ENCODE measurements at regions not wholly inside any gene's neighbourhood (a gene's known extent, or its start where the extent isn't known, plus 50 kb on each side); places are given as distances from the start of the nearest gene placed in this dataset.

- H3K4me1 ChIP-seq (ENCODE audit: low read length) = no peaks in the 10 kb centered on the region
- H2AFZ ChIP-seq (ENCODE audit: low read length) = no peak overlapping the region
- H3K4me2 ChIP-seq (ENCODE audit: low read depth, low read length, poor library complexity, severe bottlenecking) = no peak overlapping the region
- H3K9me2 ChIP-seq (replicated peaks; ENCODE audit: insufficient read depth, low read length) = no peaks in the 10 kb centered on the region; the same call in 1 of the 2 replicates
- no peak overlapping the region for H3K4me3 ChIP-seq (ENCODE audit: low read length)
- no peaks in the 10 kb centered on the region for H3K27me3 ChIP-seq (ENCODE audit: low read length)
- no peak overlapping the region for H3K9ac ChIP-seq (ENCODE audit: low read length)
- no peaks in the 10 kb centered on the region for H4K20me1 ChIP-seq (ENCODE audit: insufficient read depth, low read depth, low read length)
- DNase-seq = no peak
- no peaks in the 10 kb centered on the region for H3K9me3 ChIP-seq (ENCODE audit: low read length)
- H3K36me3 ChIP-seq (ENCODE audit: insufficient read depth, low read length) = no peaks in the 10 kb centered on the region
- no peak overlapping the region for H3K27ac ChIP-seq (ENCODE audit: low read length)
- H3K79me2 ChIP-seq (ENCODE audit: low read length) = no peaks in the 10 kb centered on the region
Measured at GRCh38 chr2:79453918-79454317, 58.9 kb upstream of the CTNNA2 start.

DNA sequence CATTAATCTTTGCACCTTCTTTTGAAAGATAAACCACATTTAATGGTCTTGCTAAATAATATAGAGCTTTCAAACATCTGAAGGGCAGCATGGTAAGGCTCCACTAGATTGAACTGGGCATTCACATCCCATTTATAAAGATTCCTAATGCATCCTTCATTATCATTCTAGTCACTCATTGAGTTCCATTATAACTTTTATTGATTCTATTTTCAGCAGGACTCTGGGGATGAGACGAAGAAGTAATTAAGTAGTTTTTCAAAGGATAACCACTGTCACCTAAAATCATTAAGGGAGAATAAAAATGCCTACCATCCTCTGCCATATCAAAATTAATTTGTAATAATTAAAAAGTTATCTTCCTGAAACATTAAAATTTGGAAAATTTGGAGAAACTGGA lies 60.2 kb upstream of the CTNNA2 start:
- Histone ChIP-seq H3K9ac (ENCODE audit: low read length) (no peak overlapping the region), H3K4me2 (ENCODE audit: low read depth, low read length, poor library complexity, severe bottlenecking) (no peak overlapping the region), H2AFZ (ENCODE audit: low read length) (no peak overlapping the region), H3K9me2 (replicated peaks; ENCODE audit: insufficient read depth, low read length) (no peaks in the 10 kb centered on the region; the same call in 1 of the 2 replicates), H3K9me3 (ENCODE audit: low read length) (no peaks in the 10 kb centered on the region), H3K27me3 (ENCODE audit: low read length) (no peaks in the 10 kb centered on the region), H3K4me1 (ENCODE audit: low read length) (no peaks in the 10 kb centered on the region), H3K27ac (ENCODE audit: low read length) (no peak overlapping the region), H3K4me3 (ENCODE audit: low read length) (no peak overlapping the region), H3K36me3 (ENCODE audit: insufficient read depth, low read length) (no peaks in the 10 kb centered on the region), H4K20me1 (ENCODE audit: insufficient read depth, low read depth, low read length) (no peaks in the 10 kb centered on the region), H3K79me2 (ENCODE audit: low read length) (no peaks in the 10 kb centered on the region)
- DNase-seq = no peak

DNA sequence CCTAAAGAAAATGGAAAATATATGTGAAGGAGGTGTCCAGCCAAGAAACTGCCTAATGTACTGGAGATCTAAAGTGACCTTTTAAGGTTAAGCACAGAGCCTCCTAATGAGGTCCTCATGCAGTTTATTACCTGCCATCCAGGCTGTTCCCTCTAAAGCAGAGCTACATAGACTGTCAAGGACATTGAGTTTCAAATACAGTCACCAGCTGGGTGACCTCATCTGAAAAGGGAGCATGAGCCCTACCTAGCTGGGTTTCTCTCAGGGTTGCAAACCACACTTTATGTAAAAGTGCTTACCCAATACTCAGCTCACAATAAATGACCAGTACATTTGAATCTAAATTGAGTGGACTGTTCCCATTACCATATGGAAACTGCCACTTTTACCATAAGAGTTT lies 65.4 kb upstream of the CTNNA2 start:
- Histone ChIP-seq H3K79me2 (ENCODE audit: low read length) (no peaks in the 10 kb centered on the region), H3K4me1 (ENCODE audit: low read length) (no peaks in the 10 kb centered on the region), H4K20me1 (ENCODE audit: insufficient read depth, low read depth, low read length) (no peaks in the 10 kb centered on the region), H3K36me3 (ENCODE audit: insufficient read depth, low read length) (no peaks in the 10 kb centered on the region), H3K4me3 (ENCODE audit: low read length) (no peak overlapping the region), H3K9me2 (replicated peaks; ENCODE audit: insufficient read depth, low read length) (no peaks in the 10 kb centered on the region), H3K27me3 (ENCODE audit: low read length) (no peaks in the 10 kb centered on the region), H2AFZ (ENCODE audit: low read length) (no peak overlapping the region), H3K9me3 (ENCODE audit: low read length) (no peaks in the 10 kb centered on the region), H3K27ac (ENCODE audit: low read length) (no peak overlapping the region), H3K4me2 (ENCODE audit: low read depth, low read length, poor library complexity, severe bottlenecking) (no peak overlapping the region), H3K9ac (ENCODE audit: low read length) (no peak overlapping the region)
- DNase-seq = no peak

DNA sequence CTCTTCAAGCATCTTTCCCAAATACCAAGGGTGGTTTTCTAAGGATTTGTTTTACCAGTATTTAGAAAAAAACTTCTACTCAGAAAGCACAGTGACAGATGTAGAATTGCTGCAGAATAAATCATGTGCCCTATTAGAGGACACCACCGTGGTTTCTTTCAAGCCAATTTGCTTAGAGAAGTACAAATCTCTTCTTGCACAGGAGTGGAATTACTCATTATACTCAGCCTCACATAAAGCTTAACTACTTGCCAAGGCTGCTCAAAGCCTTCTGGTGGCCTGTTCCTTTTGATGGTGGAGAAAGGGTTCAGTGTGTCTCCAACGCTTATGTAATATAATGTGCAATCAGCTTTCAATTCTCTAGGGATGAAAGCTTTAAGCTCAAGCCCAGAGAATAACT lies 66.5 kb upstream of the CTNNA2 start:
- H3K79me2 ChIP-seq (ENCODE audit: low read length) = no peaks in the 10 kb centered on the region
- no peaks in the 10 kb centered on the region for H3K4me1 ChIP-seq (ENCODE audit: low read length)
- no peaks in the 10 kb centered on the region for H3K9me2 ChIP-seq (replicated peaks; ENCODE audit: insufficient read depth, low read length)
- H3K27me3 ChIP-seq (ENCODE audit: low read length) = no peaks in the 10 kb centered on the region
- no peaks in the 10 kb centered on the region for H4K20me1 ChIP-seq (ENCODE audit: insufficient read depth, low read depth, low read length)
- no peaks in the 10 kb centered on the region for H3K9me3 ChIP-seq (ENCODE audit: low read length)
- no peak overlapping the region for H3K4me2 ChIP-seq (ENCODE audit: low read depth, low read length, poor library complexity, severe bottlenecking)
- no peak overlapping the region for H3K9ac ChIP-seq (ENCODE audit: low read length)
- no peak overlapping the region for H3K4me3 ChIP-seq (ENCODE audit: low read length)
- H3K27ac ChIP-seq (ENCODE audit: low read length) = no peak overlapping the region
- no peaks in the 10 kb centered on the region for H3K36me3 ChIP-seq (ENCODE audit: insufficient read depth, low read length)
- no peak overlapping the region for H2AFZ ChIP-seq (ENCODE audit: low read length)
- DNase-seq = no peak

GRCh38 chr2:79437433-79438267 lies 75.2 kb upstream of the CTNNA2 start:
- Histone ChIP-seq H3K4me2 (ENCODE audit: low read depth, low read length, poor library complexity, severe bottlenecking) (no peak overlapping the region), H3K9me2 (replicated peaks; ENCODE audit: insufficient read depth, low read length) (no peaks in the 10 kb centered on the region), H3K4me1 (ENCODE audit: low read length) (no peaks in the 10 kb centered on the region), H3K4me3 (ENCODE audit: low read length) (no peak overlapping the region), H3K79me2 (ENCODE audit: low read length) (no peaks in the 10 kb centered on the region), H3K36me3 (ENCODE audit: insufficient read depth, low read length) (no peaks in the 10 kb centered on the region), H3K27ac (ENCODE audit: low read length) (no peak overlapping the region), H3K27me3 (ENCODE audit: low read length) (no peaks in the 10 kb centered on the region), H2AFZ (ENCODE audit: low read length) (no peak overlapping the region), H3K9me3 (ENCODE audit: low read length) (no peaks in the 10 kb centered on the region), H3K9ac (ENCODE audit: low read length) (no peak overlapping the region), H4K20me1 (ENCODE audit: insufficient read depth, low read depth, low read length) (no peaks in the 10 kb centered on the region)
- DNase-seq = no peak

GRCh38 chr2:79434362-79434761 lies 78.5 kb upstream of the CTNNA2 start:
- no peak for DNase-seq
- Histone ChIP-seq H3K4me3 (ENCODE audit: low read length) (no peak overlapping the region), H3K27ac (ENCODE audit: low read length) (no peak overlapping the region), H3K4me1 (ENCODE audit: low read length) (no peaks in the 10 kb centered on the region), H3K27me3 (ENCODE audit: low read length) (no peaks in the 10 kb centered on the region), H3K79me2 (ENCODE audit: low read length) (no peaks in the 10 kb centered on the region), H3K9ac (ENCODE audit: low read length) (no peak overlapping the region), H3K36me3 (ENCODE audit: insufficient read depth, low read length) (no peaks in the 10 kb centered on the region), H3K9me3 (ENCODE audit: low read length) (no peaks in the 10 kb centered on the region), H3K4me2 (ENCODE audit: low read depth, low read length, poor library complexity, severe bottlenecking) (no peak overlapping the region), H3K9me2 (replicated peaks; ENCODE audit: insufficient read depth, low read length) (no peaks in the 10 kb centered on the region), H2AFZ (ENCODE audit: low read length) (no peak overlapping the region), H4K20me1 (ENCODE audit: insufficient read depth, low read depth, low read length) (no peaks in the 10 kb centered on the region)

DNA sequence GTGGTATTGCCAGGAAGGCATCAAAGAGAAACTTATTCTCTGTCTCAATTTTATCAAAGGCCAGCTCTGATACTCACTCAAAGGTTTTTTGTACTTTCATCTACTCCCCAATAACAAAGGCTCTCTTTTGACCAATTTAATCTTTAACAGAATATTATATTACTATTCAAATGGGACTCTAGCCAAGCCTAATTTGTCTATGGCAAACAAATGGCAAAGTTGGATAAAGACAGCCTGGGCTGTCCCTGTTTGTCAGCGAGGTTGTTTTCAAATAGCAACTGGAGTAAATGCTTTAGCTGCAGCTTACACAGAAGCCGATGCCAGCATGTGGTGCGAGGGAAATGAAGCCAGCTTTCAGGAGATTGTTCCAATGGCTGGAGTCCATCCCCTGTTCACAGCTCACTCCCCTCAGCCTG lies 80.1 kb upstream of the CTNNA2 start:
- Histone ChIP-seq H3K9me3 (ENCODE audit: low read length) (no peaks in the 10 kb centered on the region), H3K79me2 (ENCODE audit: low read length) (no peaks in the 10 kb centered on the region)
- DNase-seq = no peak

GRCh38 chr2:79428745-79429144 lies 84.1 kb upstream of the CTNNA2 start:
- no peak for DNase-seq
- H3K4me2 ChIP-seq (ENCODE audit: low read depth, low read length, poor library complexity, severe bottlenecking) = no peak overlapping the region
- no peaks in the 10 kb centered on the region for H3K9me2 ChIP-seq (replicated peaks; ENCODE audit: insufficient read depth, low read length)
- no peak overlapping the region for H2AFZ ChIP-seq (ENCODE audit: low read length)
- 0 out of 2 replicates have a peak, but pooled peaks cover 3% of the 10 kb centered on the region for H3K27me3 ChIP-seq (ENCODE audit: low read length)
- H3K79me2 ChIP-seq (ENCODE audit: low read length) = no peaks in the 10 kb centered on the region
- no peak overlapping the region for H3K4me3 ChIP-seq (ENCODE audit: low read length)
- no peaks in the 10 kb centered on the region for H3K36me3 ChIP-seq (ENCODE audit: insufficient read depth, low read length)
- H3K9ac ChIP-seq (ENCODE audit: low read length) = no peak overlapping the region
- H3K4me1 ChIP-seq (ENCODE audit: low read length) = no peaks in the 10 kb centered on the region
- H4K20me1 ChIP-seq (ENCODE audit: insufficient read depth, low read depth, low read length) = no peaks in the 10 kb centered on the region
- H3K9me3 ChIP-seq (ENCODE audit: low read length) = no peaks in the 10 kb centered on the region
- H3K27ac ChIP-seq (ENCODE audit: low read length) = no peak overlapping the region

More for the DNA sequence above, 80.1 kb upstream of the CTNNA2 start:
- no peaks in the 10 kb centered on the region for H3K36me3 ChIP-seq (ENCODE audit: insufficient read depth, low read length)
- H3K9me2 ChIP-seq (replicated peaks; ENCODE audit: insufficient read depth, low read length) = no peaks in the 10 kb centered on the region
- no peak overlapping the region for H3K4me3 ChIP-seq (ENCODE audit: low read length)
- no peaks in the 10 kb centered on the region for H3K27me3 ChIP-seq (ENCODE audit: low read length)
- H2AFZ ChIP-seq (ENCODE audit: low read length) = no peak overlapping the region
- no peaks in the 10 kb centered on the region for H3K4me1 ChIP-seq (ENCODE audit: low read length)
- H3K4me2 ChIP-seq (ENCODE audit: low read depth, low read length, poor library complexity, severe bottlenecking) = no peak overlapping the region
- H4K20me1 ChIP-seq (ENCODE audit: insufficient read depth, low read depth, low read length) = no peaks in the 10 kb centered on the region
- H3K27ac ChIP-seq (ENCODE audit: low read length) = no peak overlapping the region
- H3K9ac ChIP-seq (ENCODE audit: low read length) = no peak overlapping the region

Data from Karpas-422 (cell line).